ENCODE measurements at regions not wholly inside any gene's neighbourhood (a gene's known extent, or its start where the extent isn't known, plus 50 kb on each side); places are given as distances from the start of the nearest gene placed in this dataset.

DNA sequence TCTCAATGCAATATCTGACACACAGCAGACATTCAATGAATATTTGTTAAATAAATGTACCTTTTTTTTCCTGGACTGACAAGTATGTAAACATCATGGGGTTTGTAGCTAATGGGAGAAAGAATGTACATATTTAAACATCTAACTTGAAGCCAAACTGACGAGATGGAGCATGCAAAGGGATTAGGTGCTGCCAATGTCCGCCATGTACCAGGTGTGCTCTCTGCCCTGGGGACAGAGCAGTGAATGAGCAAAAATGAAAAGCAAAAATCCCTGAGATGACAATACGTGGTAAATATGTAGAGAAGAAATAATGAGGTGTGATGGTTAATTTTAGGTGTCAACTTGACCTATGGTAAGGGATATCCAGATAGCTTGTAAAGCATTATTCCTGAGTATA, 247.4 kb upstream of the CELF4 start:
- Histone ChIP-seq H3K9me3 (ENCODE audit: control insufficient read depth in 2 of 3, insufficient read depth in 1 of 3, low read length in 3 of 3) (no peaks in the 10 kb centered on the region), H3K4me1 (ENCODE audit: control insufficient read depth in 2 of 3, insufficient read depth in 2 of 3, low read depth in 1 of 3, low read length in 3 of 3) (no peaks in the 10 kb centered on the region), H3K36me3 (ENCODE audit: control insufficient read depth in 2 of 3, insufficient read depth in 3 of 3, low read length in 3 of 3) (no peaks in the 10 kb centered on the region), H3K4me3 (ENCODE audit: low read length in 3 of 3) (no peak overlapping the region), H3K9ac (ENCODE audit: low read length in 3 of 3) (no peak overlapping the region), H3K27ac (ENCODE audit: low read depth in 2 of 2, low read length in 2 of 2) (no peak overlapping the region), H3K27me3 (ENCODE audit: control insufficient read depth, insufficient read depth, low read length) (no peaks in the 10 kb centered on the region)
- intact Hi-C loops (cut with DNase I), result no loop called here
- TF ChIP-seq, protein P1, sequence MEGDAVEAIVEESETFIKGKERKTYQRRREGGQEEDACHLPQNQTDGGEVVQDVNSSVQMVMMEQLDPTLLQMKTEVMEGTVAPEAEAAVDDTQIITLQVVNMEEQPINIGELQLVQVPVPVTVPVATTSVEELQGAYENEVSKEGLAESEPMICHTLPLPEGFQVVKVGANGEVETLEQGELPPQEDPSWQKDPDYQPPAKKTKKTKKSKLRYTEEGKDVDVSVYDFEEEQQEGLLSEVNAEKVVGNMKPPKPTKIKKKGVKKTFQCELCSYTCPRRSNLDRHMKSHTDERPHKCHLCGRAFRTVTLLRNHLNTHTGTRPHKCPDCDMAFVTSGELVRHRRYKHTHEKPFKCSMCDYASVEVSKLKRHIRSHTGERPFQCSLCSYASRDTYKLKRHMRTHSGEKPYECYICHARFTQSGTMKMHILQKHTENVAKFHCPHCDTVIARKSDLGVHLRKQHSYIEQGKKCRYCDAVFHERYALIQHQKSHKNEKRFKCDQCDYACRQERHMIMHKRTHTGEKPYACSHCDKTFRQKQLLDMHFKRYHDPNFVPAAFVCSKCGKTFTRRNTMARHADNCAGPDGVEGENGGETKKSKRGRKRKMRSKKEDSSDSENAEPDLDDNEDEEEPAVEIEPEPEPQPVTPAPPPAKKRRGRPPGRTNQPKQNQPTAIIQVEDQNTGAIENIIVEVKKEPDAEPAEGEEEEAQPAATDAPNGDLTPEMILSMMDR (IDR thresholded peaks at IDR 0.05; ENCODE audit: borderline replicate concordance, extremely low read depth, insufficient read depth), result no peak
- FAIRE-seq (no peak), DNase-seq (no peak)

DNA sequence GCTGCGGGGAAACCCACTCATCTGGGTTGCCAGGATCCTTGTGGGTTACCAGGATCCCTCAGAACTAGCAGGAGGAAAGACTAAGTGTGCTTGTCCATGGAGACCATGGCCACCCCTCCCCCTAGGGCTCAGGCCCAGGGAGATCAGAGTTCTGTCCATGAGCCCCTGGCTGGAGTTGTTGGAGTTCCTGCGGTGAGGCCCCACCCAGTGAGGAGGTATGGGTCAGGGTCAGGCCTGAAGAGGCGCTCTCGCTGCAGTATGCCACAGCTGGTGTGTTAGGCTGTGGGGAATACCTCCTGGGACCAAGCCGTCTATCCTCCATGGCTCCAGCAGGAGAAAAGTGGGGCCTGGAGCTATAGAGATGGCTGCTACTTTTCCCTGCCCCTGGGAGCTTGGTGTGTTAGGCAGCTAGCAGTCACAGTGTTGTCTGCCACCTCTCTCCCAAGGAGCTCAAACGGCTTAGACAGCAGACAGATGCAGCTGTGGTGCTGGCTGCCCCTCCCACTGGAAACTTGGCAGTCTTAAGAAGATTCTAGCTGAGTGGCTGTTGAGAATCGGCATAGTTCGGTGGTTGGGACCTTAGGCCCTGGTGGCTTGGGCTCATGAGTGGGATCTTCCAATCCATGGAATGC, 240.3 kb upstream of the CELF4 start:
- H3K9me3 ChIP-seq (ENCODE audit: control insufficient read depth in 2 of 3, insufficient read depth in 1 of 3, low read length in 3 of 3), result no peaks in the 10 kb centered on the region
- intact Hi-C loops (cut with DNase I), result no loop called here
- no peak for FAIRE-seq

DNA sequence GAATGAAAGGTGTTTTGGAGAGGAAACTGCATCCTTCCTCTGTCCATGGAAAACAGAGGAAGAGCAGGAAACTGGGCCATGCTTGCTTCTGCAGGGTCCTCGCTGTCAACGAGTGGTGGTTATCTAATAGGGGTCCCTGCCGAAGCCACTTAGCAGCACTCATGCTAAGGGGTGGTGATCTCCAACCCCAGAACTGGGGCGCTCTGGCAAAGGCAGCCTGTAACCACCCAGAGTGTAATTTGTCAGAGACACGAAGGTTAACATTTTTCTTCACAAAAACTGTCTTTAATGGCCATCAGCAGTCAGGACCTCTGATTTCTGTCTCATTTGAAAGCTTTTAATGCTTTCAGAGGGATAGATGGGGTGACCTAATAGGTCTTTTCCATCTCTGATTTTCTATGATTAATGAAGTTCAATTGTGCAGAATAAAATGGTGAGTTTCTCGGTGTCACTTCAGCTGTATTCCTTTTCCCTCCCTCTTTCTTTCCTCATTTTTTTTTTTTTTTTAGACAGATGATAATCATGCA, 231.3 kb upstream of the CELF4 start:
- FAIRE-seq (no peak), DNase-seq (no peak)
- intact Hi-C loops (cut with DNase I), result no loop called here
- Histone ChIP-seq H3K4me1 (ENCODE audit: control insufficient read depth in 2 of 3, insufficient read depth in 2 of 3, low read depth in 1 of 3, low read length in 3 of 3) (no peaks in the 10 kb centered on the region), H3K9me3 (ENCODE audit: control insufficient read depth in 2 of 3, insufficient read depth in 1 of 3, low read length in 3 of 3) (no peaks in the 10 kb centered on the region), H3K27me3 (ENCODE audit: control insufficient read depth, insufficient read depth, low read length) (no peaks in the 10 kb centered on the region), H3K9ac (ENCODE audit: low read length in 3 of 3) (no peak overlapping the region), H3K36me3 (ENCODE audit: control insufficient read depth in 2 of 3, insufficient read depth in 3 of 3, low read length in 3 of 3) (no peaks in the 10 kb centered on the region), H3K27ac (ENCODE audit: low read depth in 2 of 2, low read length in 2 of 2) (no peak overlapping the region), H3K4me3 (ENCODE audit: low read length in 3 of 3) (no peak overlapping the region)
- TF ChIP-seq, protein P1 (IDR thresholded peaks at IDR 0.05; ENCODE audit: borderline replicate concordance, extremely low read depth, insufficient read depth), result no peak

More for the DNA sequence above, 240.3 kb upstream of the CELF4 start:
- no peak for DNase-seq
- Histone ChIP-seq H3K36me3 (ENCODE audit: control insufficient read depth in 2 of 3, insufficient read depth in 3 of 3, low read length in 3 of 3) (no peaks in the 10 kb centered on the region), H3K27me3 (ENCODE audit: control insufficient read depth, insufficient read depth, low read length) (no peaks in the 10 kb centered on the region), H3K4me1 (ENCODE audit: control insufficient read depth in 2 of 3, insufficient read depth in 2 of 3, low read depth in 1 of 3, low read length in 3 of 3) (no peaks in the 10 kb centered on the region), H3K4me3 (ENCODE audit: low read length in 3 of 3) (no peak overlapping the region), H3K27ac (ENCODE audit: low read depth in 2 of 2, low read length in 2 of 2) (no peak overlapping the region), H3K9ac (ENCODE audit: low read length in 3 of 3) (no peak overlapping the region)
- TF ChIP-seq, protein P1 (IDR thresholded peaks at IDR 0.05; ENCODE audit: borderline replicate concordance, extremely low read depth, insufficient read depth), result no peak

DNA sequence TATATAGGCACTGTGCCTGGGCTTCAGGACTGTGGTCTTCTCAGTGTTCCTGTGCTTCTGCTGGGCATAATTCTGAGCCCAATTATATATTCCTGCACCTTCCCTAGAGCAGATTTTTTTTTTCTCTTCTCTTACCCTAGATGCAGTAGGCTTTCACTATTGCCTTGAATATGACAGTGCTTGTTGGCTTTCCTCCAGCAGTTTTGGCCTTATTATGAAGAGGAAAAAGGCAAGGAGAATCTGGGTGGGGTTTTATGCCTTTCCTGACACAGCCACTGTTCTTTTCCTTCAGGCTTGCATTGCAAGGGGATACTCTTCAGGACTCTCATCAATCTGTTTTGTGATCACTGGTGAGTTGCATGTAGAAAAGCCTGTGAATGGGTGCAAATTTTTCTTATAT, 221.9 kb upstream of the CELF4 start:
- Histone ChIP-seq H3K27me3 (ENCODE audit: control insufficient read depth, insufficient read depth, low read length) (no peaks in the 10 kb centered on the region), H3K9ac (ENCODE audit: low read length in 3 of 3) (no peak overlapping the region), H3K4me3 (ENCODE audit: low read length in 3 of 3) (no peak overlapping the region), H3K36me3 (ENCODE audit: control insufficient read depth in 2 of 3, insufficient read depth in 3 of 3, low read length in 3 of 3) (no peaks in the 10 kb centered on the region), H3K9me3 (ENCODE audit: control insufficient read depth in 2 of 3, insufficient read depth in 1 of 3, low read length in 3 of 3) (no peaks in the 10 kb centered on the region), H3K27ac (ENCODE audit: low read depth in 2 of 2, low read length in 2 of 2) (no peak overlapping the region), H3K4me1 (ENCODE audit: control insufficient read depth in 2 of 3, insufficient read depth in 2 of 3, low read depth in 1 of 3, low read length in 3 of 3) (no peaks in the 10 kb centered on the region)
- no peak for FAIRE-seq
- no peak for DNase-seq
- TF ChIP-seq, protein P1 (IDR thresholded peaks at IDR 0.05; ENCODE audit: borderline replicate concordance, extremely low read depth, insufficient read depth), result no peak
- intact Hi-C loops (cut with DNase I), result no loop called here
